IMR-90 (cell line): ENCODE measurements at regions not wholly inside any gene's neighbourhood (a gene's known extent, or its start where the extent isn't known, plus 50 kb on each side); places are given as distances from the start of the nearest gene placed in this dataset.

Source experiments
- ATAC-seq: fragments of 200-7000 bp; cut with Tn5 transposase; 2 replicates; pipeline ENCODE4 v1.9.1; 2020; ENCODE audit warnings: low read depth, mild to moderate bottlenecking, moderate library complexity
- BruUV-seq: library from RNA; stranded (reverse); fragments of 400-500 nt; replicated peaks from 2 replicates; lab custom pipeline; 2021; lab: Mats Ljungman, UMichigan
- CTCF ChIA-PET: fragments of 300-600 bp; formaldehyde crosslinking; extraction: SDS; loops from one replicate; lab custom pipeline; 2021; ENCODE audit warnings: antibody characterized with exemption; lab: Yijun Ruan, JAX
- POLR2A ChIA-PET: fragments of 300-600 bp; sonication (Branson Sonifier 250); formaldehyde crosslinking; loops from one replicate; lab custom pipeline; 2022; ENCODE audit warnings: antibody characterized with exemption; ENCODE audit not compliant: unreplicated experiment; lab: Charles Lee
- DNase-seq: peaks from one replicate; pipeline ENCODE4 v3.0.0; 2013
- H2AFZ ChIP-seq: replicated peaks from 2 replicates; pipeline ENCODE3; 2013; ENCODE audit warnings: low read length, mild to moderate bottlenecking; ENCODE audit not compliant: poor library complexity
- H2AK5ac ChIP-seq: 2 replicates; pipeline ENCODE4 v1.6.1; 2013; ENCODE audit warnings: low read depth, low read length, inconsistent platforms
- H2AK9ac ChIP-seq: replicated peaks from 2 replicates; pipeline ENCODE3; 2013; ENCODE audit warnings: mild to moderate bottlenecking, low read depth, low read length, moderate library complexity; ENCODE audit not compliant: poor library complexity
- H2BK120ac ChIP-seq: 2 replicates; pipeline ENCODE4 v1.6.1; 2013; ENCODE audit warnings: low read depth, low read length, inconsistent platforms
- H2BK15ac ChIP-seq: 3 replicates; pipeline ENCODE4 v1.6.1; 2013; ENCODE audit warnings: low read depth, low read length, inconsistent platforms
- H2BK20ac ChIP-seq: 2 replicates; pipeline ENCODE4 v1.6.1; 2013; ENCODE audit warnings: low read depth, mild to moderate bottlenecking, inconsistent platforms, low read length, moderate library complexity
- H2BK5ac ChIP-seq: 2 replicates; pipeline ENCODE4 v1.6.1; 2013; ENCODE audit warnings: mild to moderate bottlenecking, low read depth, low read length, inconsistent platforms; ENCODE audit not compliant: poor library complexity, severe bottlenecking
- H3K14ac ChIP-seq: replicated peaks from 2 replicates; pipeline ENCODE4 v1.6.1; 2013; ENCODE audit warnings: low read depth, low read length, inconsistent platforms
- H3K18ac ChIP-seq: 2 replicates; pipeline ENCODE4 v1.6.1; 2013; ENCODE audit warnings: low read depth, low read length, control low read depth
- H3K23ac ChIP-seq: 2 replicates; pipeline ENCODE4 v1.6.1; 2013; ENCODE audit warnings: low read depth, low read length, inconsistent platforms
- H3K27ac ChIP-seq: 2 replicates; pipeline ENCODE4 v1.5.1; 2013; ENCODE audit warnings: mild to moderate bottlenecking, control low read depth, low read length; ENCODE audit not compliant: insufficient read depth
- H3K27me3 ChIP-seq: 2 replicates; pipeline ENCODE4 v1.6.1; 2013; ENCODE audit warnings: low read length; ENCODE audit not compliant: control insufficient read depth, insufficient read depth
- H3K36me3 ChIP-seq: 2 replicates; pipeline ENCODE4 v1.6.1; 2013; ENCODE audit warnings: low read length, mixed read lengths; ENCODE audit not compliant: control insufficient read depth, insufficient read depth
- H3K4ac ChIP-seq: 2 replicates; pipeline ENCODE4 v1.6.1; 2013; ENCODE audit warnings: low read depth, low read length, inconsistent platforms
- H3K4me1 ChIP-seq: 2 replicates; pipeline ENCODE4 v1.6.1; 2013; ENCODE audit warnings: low read length, mixed read lengths; ENCODE audit not compliant: control insufficient read depth, insufficient read depth
- H3K4me2 ChIP-seq: 2 replicates; pipeline ENCODE4 v1.6.1; 2013; ENCODE audit warnings: low read depth, mild to moderate bottlenecking, control low read depth, low read length, moderate library complexity
- H3K4me3 ChIP-seq: 2 replicates; pipeline ENCODE4 v1.5.1; 2013; ENCODE audit warnings: low read depth, mild to moderate bottlenecking, control low read depth, low read length, moderate library complexity; ENCODE audit not compliant: insufficient read depth
- H3K56ac ChIP-seq: 2 replicates; pipeline ENCODE4 v1.6.1; 2013; ENCODE audit warnings: low read length, inconsistent platforms; ENCODE audit not compliant: insufficient read depth; ENCODE audit errors: extremely low read depth
- H3K79me1 ChIP-seq, 2 experiments: 2 replicates each; pipeline ENCODE4 v1.6.1; 2013; ENCODE audit warnings: low read length in 2 of 2, inconsistent platforms in 1 of 2, low read depth in 1 of 2
- H3K9ac ChIP-seq: 2 replicates; pipeline ENCODE4 v1.6.1; 2013; ENCODE audit warnings: low read depth, low read length, control low read depth
- H3K9me1 ChIP-seq: 2 replicates; pipeline ENCODE4 v1.6.1; 2013; ENCODE audit warnings: low read length, inconsistent platforms; ENCODE audit not compliant: insufficient read depth
- H3K9me3 ChIP-seq: 2 replicates; pipeline ENCODE4 v1.6.1; 2013; ENCODE audit warnings: low read length; ENCODE audit not compliant: control insufficient read depth, insufficient read depth
- H4K20me1 ChIP-seq: 2 replicates; pipeline ENCODE4 v1.6.1; 2013; ENCODE audit warnings: low read length, inconsistent platforms; ENCODE audit not compliant: insufficient read depth
- H4K5ac ChIP-seq: 2 replicates; pipeline ENCODE4 v1.6.1; 2013; ENCODE audit warnings: mild to moderate bottlenecking, low read depth, low read length, control low read depth
- H4K8ac ChIP-seq, 2 experiments: 2 replicates each; pipeline ENCODE4 v1.6.1; 2013; ENCODE audit warnings: low read depth in 2 of 2, low read length in 2 of 2, control low read depth in 1 of 2, inconsistent platforms in 1 of 2
- H4K91ac ChIP-seq: 2 replicates; pipeline ENCODE4 v1.6.1; 2013; ENCODE audit warnings: low read depth, low read length, inconsistent platforms; ENCODE audit not compliant: insufficient read depth
- CEBPB ChIP-seq: IDR thresholded peaks from 2 replicates; pipeline ENCODE4 v1.6.1; 2012; ENCODE audit warnings: low read depth, low read length, improper control_type of control experiment
- ELK1 ChIP-seq: fragments of 150-350 bp; IDR thresholded peaks from 2 replicates; pipeline ENCODE4 v1.6.1; 2016; ENCODE audit warnings: low read depth, mild to moderate bottlenecking, low read length, moderate library complexity, borderline replicate concordance
- MAFK ChIP-seq: IDR thresholded peaks from 2 replicates; pipeline ENCODE4 v1.6.1; 2012; ENCODE audit warnings: low read depth, low read length, improper control_type of control experiment
- WGBS, 2 experiments: methylation state at CpG; one replicate each; pipeline versions ENCODE4 v1.1.5 to v1.1.7; 2013; ENCODE audit warnings: missing lambda C conversion rate in 2 of 2; ENCODE audit not compliant: insufficient read length in 1 of 2; ENCODE audit errors: extremely low coverage in 2 of 2; 5-methylcytosine and 5-hydroxymethylcytosine counted together
- dilution Hi-C: fragments of 300-500 bp; cut with HindIII; formaldehyde crosslinking; loops from one replicate; pipeline ENCODE4 v1.14.3; 2018; ENCODE audit warnings: low sequenced_read_pairs; ENCODE audit not compliant: unreplicated experiment
- in situ Hi-C: fragments of 300-500 bp; cut with MboI; formaldehyde crosslinking; loops from 3 replicates; pipeline ENCODE4 v1.14.3; 2019; ENCODE audit warnings: low sequenced_read_pairs, inconsistent platforms, mixed read lengths
- intact Hi-C: fragments of 100-400 bp; cut with micrococcal nuclease; formaldehyde crosslinking; loops from 2 replicates; pipeline ENCODE4 v1.10.0; 2022
- TF ChIP-seq, protein P1 (sequence below): fragments of 150-350 bp; IDR thresholded peaks from 2 replicates; pipeline ENCODE4 v1.6.1; 2017; ENCODE audit warnings: mild to moderate bottlenecking, antibody characterized with exemption, low read length, low read depth

- DNase-seq: no peak
- intact Hi-C loops (no loop called here), dilution Hi-C loops (no loop called here), in situ Hi-C loops (no loop called here)
- Histone ChIP-seq H3K56ac (no peak overlapping the region), H3K9me3 (peaks cover 49% of the 10 kb centered on the region), H3K9me1 (no peaks in the 10 kb centered on the region), H2BK120ac (no peak overlapping the region), H4K5ac (no peak overlapping the region), H2BK15ac (no peak overlapping the region), H3K27me3 (no peaks in the 10 kb centered on the region), H3K4me3 (no peak overlapping the region), H2AK5ac (no peak overlapping the region), H3K79me1 (no peaks in the 10 kb centered on the region), H2BK20ac (no peak overlapping the region), H2BK5ac (no peak overlapping the region), H3K4me1 (no peaks in the 10 kb centered on the region), H3K27ac (no peak overlapping the region), H4K91ac (no peak overlapping the region), H3K36me3 (no peaks in the 10 kb centered on the region), H2AFZ (no peak overlapping the region), H3K4ac (no peak overlapping the region), H3K23ac (no peak overlapping the region), H3K4me2 (no peak overlapping the region), H3K9ac (no peak overlapping the region), H3K14ac (no peak overlapping the region), H4K8ac (no peak overlapping the region), H3K18ac (no peak overlapping the region), H2AK9ac (no peak overlapping the region), H4K20me1 (no peaks in the 10 kb centered on the region)
- ATAC-seq: no peak
- ChIA-PET CTCF (no interaction called here), POLR2A (no interaction called here)
- 60% methylated on average over 1 of the region's 7 CpGs; no CpG with 5 or more reads in 1 of the 2 experiments for WGBS, 2 experiments
- TF ChIP-seq, protein P1, sequence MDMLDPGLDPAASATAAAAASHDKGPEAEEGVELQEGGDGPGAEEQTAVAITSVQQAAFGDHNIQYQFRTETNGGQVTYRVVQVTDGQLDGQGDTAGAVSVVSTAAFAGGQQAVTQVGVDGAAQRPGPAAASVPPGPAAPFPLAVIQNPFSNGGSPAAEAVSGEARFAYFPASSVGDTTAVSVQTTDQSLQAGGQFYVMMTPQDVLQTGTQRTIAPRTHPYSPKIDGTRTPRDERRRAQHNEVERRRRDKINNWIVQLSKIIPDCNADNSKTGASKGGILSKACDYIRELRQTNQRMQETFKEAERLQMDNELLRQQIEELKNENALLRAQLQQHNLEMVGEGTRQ: no peak
- TF ChIP-seq CEBPB (no peak), MAFK (no peak), ELK1 (no peak)
- BruUV-seq: no TSS peak
Observed at GRCh38 chr19:56991912-56992311, 127.9 kb upstream of the USP29 start.
